HG03135 (cell line): ENCODE measurements at regions not wholly inside any gene's neighbourhood (a gene's known extent, or its start where the extent isn't known, plus 50 kb on each side); places are given as distances from the start of the nearest gene placed in this dataset.
"Not testable (repeated sequence)": the region's sequence is repeated elsewhere in the genome, so short reads cannot be mapped to it uniquely, and the experiment has no call there.

ENCODE experiments used
- ATAC-seq: cut with Tn5 transposase; IDR thresholded peaks from one replicate; pipeline ENCODE4 v1.9.1; 2021; ENCODE audit warnings: mild to moderate bottlenecking, moderate library complexity; ENCODE audit not compliant: unreplicated experiment

GRCh38 chr5:105685884-105686283, 1984.9 kb downstream of the EFNA5 start:
- no peak for ATAC-seq

- no peak for ATAC-seq
Measured at GRCh38 chr5:105684799-105685198, 1985.9 kb downstream of the EFNA5 start.

GRCh38 chr5:105680858-105681475, 1989.8 kb downstream of the EFNA5 start:
- no peak for ATAC-seq

GRCh38 chr5:105677291-105677690, 1993.4 kb downstream of the EFNA5 start:
- ATAC-seq: no peak

GRCh38 chr5:105670596-105670995, 2000.1 kb downstream of the EFNA5 start:
- no peak for ATAC-seq

- ATAC-seq: no peak
Measured at GRCh38 chr5:105663671-105664070, 2007.1 kb downstream of the EFNA5 start.

GRCh38 chr5:105659396-105659795, 2011.3 kb downstream of the EFNA5 start:
- ATAC-seq: no peak

GRCh38 chr5:105640328-105640727, 2030.4 kb downstream of the EFNA5 start:
- no peak for ATAC-seq

GRCh38 chr5:105639511-105639910, 2031.2 kb downstream of the EFNA5 start:
- ATAC-seq: no peak

GRCh38 chr5:105639068-105639467, 2031.7 kb downstream of the EFNA5 start:
- ATAC-seq: no peak

GRCh38 chr5:105638437-105638836, 2032.3 kb downstream of the EFNA5 start:
- no peak for ATAC-seq

GRCh38 chr5:105632043-105632442, 2038.7 kb downstream of the EFNA5 start:
- ATAC-seq: no peak

GRCh38 chr5:105630803-105631202, 2039.9 kb downstream of the EFNA5 start:
- no peak for ATAC-seq

GRCh38 chr5:105619725-105620124, 2051.0 kb downstream of the EFNA5 start:
- no peak for ATAC-seq

GRCh38 chr5:105617436-105618215, 2053.1 kb downstream of the EFNA5 start:
- ATAC-seq: no peak

GRCh38 chr5:105616599-105616998, 2054.0 kb upstream of the NUDT12 start:
- no peak for ATAC-seq

- not testable (repeated sequence) for ATAC-seq
Measured at GRCh38 chr5:105602406-105602805, 2039.8 kb upstream of the NUDT12 start.

- ATAC-seq: no peak
Measured at GRCh38 chr5:105593011-105593760, 2030.6 kb upstream of the NUDT12 start.

GRCh38 chr5:105587963-105588662, 2025.5 kb upstream of the NUDT12 start:
- no peak for ATAC-seq

GRCh38 chr5:105581988-105582690, 2019.5 kb upstream of the NUDT12 start:
- ATAC-seq: no peak

GRCh38 chr5:105573575-105573974, 2011.0 kb upstream of the NUDT12 start:
- no peak for ATAC-seq
